Coronary artery (tissue), 2 donors: ENCODE measurements at regions not wholly inside any gene's neighbourhood (a gene's known extent, or its start where the extent isn't known, plus 50 kb on each side); places are given as distances from the start of the nearest gene placed in this dataset.
A peak's percentile ranks its signal among the peaks of the same experiment; 100 is the strongest.

Experiments
- DNase-seq: peaks from one replicate; pipeline ENCODE4 v3.0.0-alpha.2; 2017; ENCODE audit warnings: low spot score
- H3K27ac ChIP-seq, 2 donors: fragments of 200-600 bp; sonication (generic); one replicate each; pipeline ENCODE4 v1.5.1; 2016 to 2019
- H3K4me3 ChIP-seq: fragments of 200-600 bp; sonication (generic); 2 replicates; pipeline ENCODE4 v1.5.1; 2016; ENCODE audit warnings: mild to moderate bottlenecking, moderate library complexity
- TF ChIP-seq, protein P1 (sequence below): fragments of 200-600 bp; sonication (generic); IDR thresholded peaks from one replicate; pipeline ENCODE4 v1.5.1; 2019; ENCODE audit warnings: antibody characterized with exemption

DNA sequence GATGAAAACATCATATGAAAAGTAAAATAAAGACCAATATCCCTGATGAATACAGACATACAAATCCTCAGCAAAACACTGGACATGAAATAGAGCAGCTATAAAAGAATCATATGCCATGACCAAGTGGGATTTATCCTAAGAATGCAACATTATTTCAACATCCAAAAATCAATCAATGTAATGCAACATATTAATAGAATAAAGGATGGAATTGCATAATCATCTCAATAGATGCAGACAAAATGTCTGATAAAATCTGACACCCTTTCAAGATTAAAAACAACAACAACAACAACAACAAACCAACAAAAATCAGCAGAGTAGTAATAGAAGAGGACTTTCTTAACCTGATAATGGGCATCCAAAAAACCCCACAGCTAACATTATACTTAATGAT is 63.8 kb upstream of the IL1R1 start:
- no peak overlapping the region for H3K4me3 ChIP-seq
- no peak overlapping the region for H3K27ac ChIP-seq
- DNase-seq = no peak
- TF ChIP-seq, protein P1, sequence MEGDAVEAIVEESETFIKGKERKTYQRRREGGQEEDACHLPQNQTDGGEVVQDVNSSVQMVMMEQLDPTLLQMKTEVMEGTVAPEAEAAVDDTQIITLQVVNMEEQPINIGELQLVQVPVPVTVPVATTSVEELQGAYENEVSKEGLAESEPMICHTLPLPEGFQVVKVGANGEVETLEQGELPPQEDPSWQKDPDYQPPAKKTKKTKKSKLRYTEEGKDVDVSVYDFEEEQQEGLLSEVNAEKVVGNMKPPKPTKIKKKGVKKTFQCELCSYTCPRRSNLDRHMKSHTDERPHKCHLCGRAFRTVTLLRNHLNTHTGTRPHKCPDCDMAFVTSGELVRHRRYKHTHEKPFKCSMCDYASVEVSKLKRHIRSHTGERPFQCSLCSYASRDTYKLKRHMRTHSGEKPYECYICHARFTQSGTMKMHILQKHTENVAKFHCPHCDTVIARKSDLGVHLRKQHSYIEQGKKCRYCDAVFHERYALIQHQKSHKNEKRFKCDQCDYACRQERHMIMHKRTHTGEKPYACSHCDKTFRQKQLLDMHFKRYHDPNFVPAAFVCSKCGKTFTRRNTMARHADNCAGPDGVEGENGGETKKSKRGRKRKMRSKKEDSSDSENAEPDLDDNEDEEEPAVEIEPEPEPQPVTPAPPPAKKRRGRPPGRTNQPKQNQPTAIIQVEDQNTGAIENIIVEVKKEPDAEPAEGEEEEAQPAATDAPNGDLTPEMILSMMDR = no peak

DNA sequence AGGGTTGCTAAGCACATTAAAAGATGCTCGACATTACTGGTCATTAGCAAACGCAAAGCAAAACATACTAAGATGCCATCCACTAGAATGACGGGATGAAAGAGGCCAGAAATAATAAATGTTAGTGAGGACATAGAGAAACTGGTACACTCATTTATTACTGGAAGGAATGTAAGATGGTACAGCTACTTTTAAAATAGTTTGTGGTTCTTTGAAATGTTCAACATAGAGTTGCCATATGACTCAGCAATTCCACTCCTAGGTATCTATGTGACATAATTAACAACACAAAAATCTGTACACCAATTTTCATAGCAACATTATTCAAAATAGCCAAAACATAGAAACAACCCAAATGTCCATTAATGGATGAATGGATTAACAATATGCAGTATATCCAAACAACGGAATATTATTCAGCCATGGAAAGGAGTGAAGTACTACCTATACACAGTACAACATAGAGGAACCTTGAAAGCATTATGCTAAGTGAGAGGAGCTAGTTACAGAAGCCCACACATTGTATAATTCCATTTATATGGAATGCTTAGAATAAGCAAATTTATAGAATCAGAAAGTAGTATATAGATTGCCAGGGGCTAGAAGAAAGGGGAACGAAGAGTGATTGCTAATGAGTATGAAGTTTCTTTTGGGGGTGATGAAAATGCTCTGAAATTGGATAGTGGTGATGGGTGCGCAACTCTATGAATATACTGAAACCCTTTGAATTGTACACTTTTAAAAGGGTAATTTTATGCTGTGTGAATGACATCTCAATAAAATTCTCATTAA is 61.9 kb upstream of the IL1R1 start:
- Histone ChIP-seq H3K4me3 (no peak overlapping the region), H3K27ac (no peak overlapping the region)
- no peak for DNase-seq
- TF ChIP-seq, protein P1 = no peak

DNA sequence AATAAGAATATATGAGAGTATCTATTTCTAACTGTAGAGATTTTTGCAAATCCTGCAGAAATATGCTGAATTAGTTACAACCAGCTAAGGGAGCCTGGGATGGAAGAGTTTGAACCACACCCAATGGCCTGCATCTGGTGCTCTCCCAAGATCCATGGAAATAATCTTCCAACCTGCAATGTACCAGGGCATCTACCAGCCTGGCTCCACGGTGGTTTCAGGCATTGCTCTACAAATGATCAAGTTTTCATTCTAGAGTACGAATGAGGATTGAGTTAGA is 61.4 kb upstream of the IL1R1 start:
- H3K4me3 ChIP-seq = no peak overlapping the region
- no peak overlapping the region for H3K27ac ChIP-seq
- TF ChIP-seq, protein P1 = no peak
- no peak for DNase-seq

DNA sequence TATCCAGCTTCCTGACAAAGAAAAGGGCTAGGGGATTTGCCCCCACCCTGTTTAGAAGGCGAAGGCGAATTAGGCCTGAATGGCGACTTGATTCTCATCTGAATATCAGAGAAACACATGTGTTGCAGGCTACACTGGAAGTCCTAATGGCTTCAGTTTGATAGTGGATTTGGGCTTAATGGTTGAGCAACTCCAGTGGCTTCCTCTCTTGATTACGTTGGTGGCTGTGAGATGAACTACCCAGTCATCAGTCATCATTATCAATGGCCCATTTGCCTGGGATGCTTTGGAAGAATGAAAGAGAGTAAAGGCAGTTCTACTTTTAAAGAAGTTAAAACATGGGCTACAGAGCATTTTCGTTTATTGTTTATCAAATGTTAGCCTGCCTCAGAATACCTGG is 60.9 kb upstream of the IL1R1 start:
- Histone ChIP-seq H3K27ac (no peak overlapping the region), H3K4me3 (no peak overlapping the region)
- TF ChIP-seq, protein P1 = no peak
- no peak for DNase-seq

DNA sequence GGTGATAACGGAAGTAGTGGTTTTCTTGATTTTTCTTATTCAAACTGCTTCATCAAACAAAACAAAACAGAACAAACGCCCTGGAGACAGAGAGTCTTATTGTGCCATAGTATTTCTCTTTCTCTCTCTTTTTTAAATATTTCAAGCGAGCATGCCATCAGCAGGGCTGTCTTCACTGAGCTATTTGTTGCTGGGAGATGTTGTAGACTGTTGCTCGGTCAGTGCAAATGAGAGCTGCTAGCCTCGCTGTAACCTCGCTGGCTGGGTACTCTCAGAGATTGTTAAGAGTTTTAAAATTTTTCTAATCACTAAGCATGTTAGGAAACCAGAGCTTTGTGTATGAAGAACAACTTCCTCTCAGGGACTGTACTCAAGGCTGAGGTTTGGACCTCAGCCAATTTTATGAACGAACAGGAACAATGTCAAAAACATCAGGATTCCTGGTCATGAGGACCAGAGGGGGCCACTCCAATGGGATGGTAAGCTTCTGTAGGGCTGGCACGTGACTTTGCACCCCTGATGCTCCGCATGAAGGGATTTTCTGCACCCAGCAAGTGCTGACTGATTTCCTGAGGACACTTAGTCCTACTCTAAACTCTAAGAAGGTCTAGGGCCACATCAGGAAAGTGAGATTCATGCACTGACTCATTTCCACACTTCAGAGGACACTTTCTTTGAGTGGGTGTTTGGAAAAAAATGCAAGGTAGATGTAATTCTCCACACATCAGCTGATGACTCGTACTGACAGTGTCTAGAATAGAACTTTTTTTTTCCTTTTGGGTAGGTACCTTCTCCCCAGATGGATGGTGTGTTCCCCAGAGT is 59.8 kb upstream of the IL1R1 start:
- no peak for DNase-seq
- H3K27ac ChIP-seq = peak overlapping the region; percentile 29 to 57
- TF ChIP-seq, protein P1 = no peak
- H3K4me3 ChIP-seq = no peak overlapping the region

DNA sequence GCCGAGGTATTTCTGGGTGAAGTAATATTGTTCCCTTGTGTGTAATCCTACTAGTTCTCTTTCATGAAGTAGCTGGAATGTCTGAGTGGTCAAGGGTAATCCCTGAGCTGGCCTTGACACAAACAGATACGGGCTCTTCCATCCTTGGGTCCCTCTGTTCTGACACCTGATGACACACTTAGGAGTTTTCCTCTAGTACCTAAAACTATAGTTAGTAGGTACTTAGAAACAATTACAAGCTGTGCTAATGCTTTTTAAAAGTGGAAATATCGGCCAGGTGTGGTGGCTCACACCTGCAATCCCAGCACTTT is 59.2 kb upstream of the IL1R1 start:
- no peak overlapping the region for H3K4me3 ChIP-seq
- TF ChIP-seq, protein P1 = no peak
- H3K27ac ChIP-seq = peak overlapping the region; percentile 29 to 57
- no peak for DNase-seq

DNA sequence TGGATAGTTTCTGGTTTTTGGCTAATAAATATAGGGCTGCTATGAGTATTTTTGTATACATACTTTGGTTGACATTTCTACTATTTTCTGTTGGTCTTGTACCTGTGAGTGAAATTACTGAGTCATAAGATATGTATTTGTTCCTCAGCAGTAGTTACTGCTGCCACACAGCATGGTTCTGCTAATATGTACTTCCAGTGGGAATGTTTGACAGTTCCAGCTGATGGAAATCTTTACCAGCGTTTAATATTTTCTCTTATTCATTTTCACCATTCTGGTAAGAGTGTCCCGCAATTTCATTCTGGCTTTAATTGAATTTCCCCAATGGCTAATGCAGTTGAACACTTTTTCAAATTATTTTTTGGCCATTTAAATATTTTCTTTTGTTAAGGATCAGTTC is 57.9 kb upstream of the IL1R1 start:
- DNase-seq = no peak
- TF ChIP-seq, protein P1 = no peak
- Histone ChIP-seq H3K27ac (no peak overlapping the region), H3K4me3 (no peak overlapping the region)
